IMR-90 (cell line): ENCODE measurements at regions not wholly inside any gene's neighbourhood (a gene's known extent, or its start where the extent isn't known, plus 50 kb on each side); places are given as distances from the start of the nearest gene placed in this dataset.

Source experiments
- BHLHE40 ChIP-seq: fragments of 150-350 bp; IDR thresholded peaks from 2 replicates; pipeline ENCODE4 v1.6.1; 2016; ENCODE audit warnings: mild to moderate bottlenecking, low read depth, low read length
- CEBPB ChIP-seq: IDR thresholded peaks from 2 replicates; pipeline ENCODE4 v1.6.1; 2012; ENCODE audit warnings: low read depth, low read length, improper control_type of control experiment
- FOS ChIP-seq: fragments of 150-350 bp; IDR thresholded peaks from 2 replicates; pipeline ENCODE4 v1.6.1; 2016; ENCODE audit warnings: low read depth, low read length
- MXI1 ChIP-seq: IDR thresholded peaks from 2 replicates; pipeline ENCODE4 v1.6.1; 2012; ENCODE audit warnings: low read depth, mild to moderate bottlenecking, low read length, moderate library complexity, borderline replicate concordance
- NFE2L2 ChIP-seq: fragments of 150-350 bp; IDR thresholded peaks from 2 replicates; pipeline ENCODE4 v1.6.1; 2016; ENCODE audit warnings: low read depth, mild to moderate bottlenecking, low read length
- POLR2A ChIP-seq: IDR thresholded peaks from 2 replicates; pipeline ENCODE4 v1.6.1; 2012; ENCODE audit warnings: mild to moderate bottlenecking, low read depth, low read length
- RAD21 ChIP-seq: IDR thresholded peaks from 2 replicates; pipeline ENCODE4 v1.6.1; 2012; ENCODE audit warnings: low read length, improper control_type of control experiment
- RCOR1 ChIP-seq: IDR thresholded peaks from 2 replicates; pipeline ENCODE4 v1.6.1; 2012; ENCODE audit warnings: mild to moderate bottlenecking, low read length, improper control_type of control experiment; ENCODE audit not compliant: insufficient replicate concordance
- TF ChIP-seq, protein P1 (sequence below): conservative IDR thresholded peaks from 2 replicates; pipeline ENCODE4 v1.5.1; 2012; ENCODE audit warnings: mild to moderate bottlenecking, low read depth, low read length, improper control_type of control experiment
- TF ChIP-seq, protein P2 (sequence below): fragments of 150-350 bp; IDR thresholded peaks from 2 replicates; pipeline ENCODE4 v1.6.1; 2017; ENCODE audit warnings: mild to moderate bottlenecking, antibody characterized with exemption, low read length, low read depth
- TF ChIP-seq, protein P3 (sequence below): fragments of 150-350 bp; IDR thresholded peaks from 2 replicates; pipeline ENCODE4 v1.6.1; 2016; ENCODE audit warnings: low read depth, mild to moderate bottlenecking, low read length, moderate library complexity, borderline replicate concordance

DNA sequence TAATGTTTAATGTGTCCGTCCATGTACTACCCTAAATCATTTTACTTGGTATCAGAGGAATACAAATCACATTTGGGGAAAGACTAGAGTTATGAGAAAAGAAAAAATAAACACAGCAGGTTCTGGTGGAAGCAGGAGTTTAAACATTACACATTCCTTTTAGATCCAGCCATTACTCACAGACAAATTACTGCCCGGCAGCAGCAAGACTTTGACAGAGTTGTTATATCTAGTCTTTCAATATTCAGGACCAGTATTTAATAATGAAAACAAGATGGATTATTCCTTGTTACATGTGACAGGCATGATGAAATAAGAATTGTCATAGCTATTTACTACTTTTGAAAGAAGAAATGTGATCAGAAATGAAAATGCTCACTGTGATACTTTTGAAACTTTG lies 131.8 kb upstream of the GNAI1 start:
- no peak for TF ChIP-seq NFE2L2
- TF ChIP-seq, protein P1, sequence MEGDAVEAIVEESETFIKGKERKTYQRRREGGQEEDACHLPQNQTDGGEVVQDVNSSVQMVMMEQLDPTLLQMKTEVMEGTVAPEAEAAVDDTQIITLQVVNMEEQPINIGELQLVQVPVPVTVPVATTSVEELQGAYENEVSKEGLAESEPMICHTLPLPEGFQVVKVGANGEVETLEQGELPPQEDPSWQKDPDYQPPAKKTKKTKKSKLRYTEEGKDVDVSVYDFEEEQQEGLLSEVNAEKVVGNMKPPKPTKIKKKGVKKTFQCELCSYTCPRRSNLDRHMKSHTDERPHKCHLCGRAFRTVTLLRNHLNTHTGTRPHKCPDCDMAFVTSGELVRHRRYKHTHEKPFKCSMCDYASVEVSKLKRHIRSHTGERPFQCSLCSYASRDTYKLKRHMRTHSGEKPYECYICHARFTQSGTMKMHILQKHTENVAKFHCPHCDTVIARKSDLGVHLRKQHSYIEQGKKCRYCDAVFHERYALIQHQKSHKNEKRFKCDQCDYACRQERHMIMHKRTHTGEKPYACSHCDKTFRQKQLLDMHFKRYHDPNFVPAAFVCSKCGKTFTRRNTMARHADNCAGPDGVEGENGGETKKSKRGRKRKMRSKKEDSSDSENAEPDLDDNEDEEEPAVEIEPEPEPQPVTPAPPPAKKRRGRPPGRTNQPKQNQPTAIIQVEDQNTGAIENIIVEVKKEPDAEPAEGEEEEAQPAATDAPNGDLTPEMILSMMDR, result no peak
- TF ChIP-seq FOS, result no peak
- no peak for TF ChIP-seq RCOR1
- TF ChIP-seq POLR2A, result no peak
- TF ChIP-seq RAD21, result no peak
- TF ChIP-seq CEBPB, result no peak
- TF ChIP-seq MXI1, result no peak
- TF ChIP-seq, protein P2, sequence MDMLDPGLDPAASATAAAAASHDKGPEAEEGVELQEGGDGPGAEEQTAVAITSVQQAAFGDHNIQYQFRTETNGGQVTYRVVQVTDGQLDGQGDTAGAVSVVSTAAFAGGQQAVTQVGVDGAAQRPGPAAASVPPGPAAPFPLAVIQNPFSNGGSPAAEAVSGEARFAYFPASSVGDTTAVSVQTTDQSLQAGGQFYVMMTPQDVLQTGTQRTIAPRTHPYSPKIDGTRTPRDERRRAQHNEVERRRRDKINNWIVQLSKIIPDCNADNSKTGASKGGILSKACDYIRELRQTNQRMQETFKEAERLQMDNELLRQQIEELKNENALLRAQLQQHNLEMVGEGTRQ, result no peak
- TF ChIP-seq, protein P3, sequence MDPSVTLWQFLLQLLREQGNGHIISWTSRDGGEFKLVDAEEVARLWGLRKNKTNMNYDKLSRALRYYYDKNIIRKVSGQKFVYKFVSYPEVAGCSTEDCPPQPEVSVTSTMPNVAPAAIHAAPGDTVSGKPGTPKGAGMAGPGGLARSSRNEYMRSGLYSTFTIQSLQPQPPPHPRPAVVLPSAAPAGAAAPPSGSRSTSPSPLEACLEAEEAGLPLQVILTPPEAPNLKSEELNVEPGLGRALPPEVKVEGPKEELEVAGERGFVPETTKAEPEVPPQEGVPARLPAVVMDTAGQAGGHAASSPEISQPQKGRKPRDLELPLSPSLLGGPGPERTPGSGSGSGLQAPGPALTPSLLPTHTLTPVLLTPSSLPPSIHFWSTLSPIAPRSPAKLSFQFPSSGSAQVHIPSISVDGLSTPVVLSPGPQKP, result no peak
- TF ChIP-seq BHLHE40, result no peak
